NT2/D1 (cell line): ENCODE measurements at regions not wholly inside any gene's neighbourhood (a gene's known extent, or its start where the extent isn't known, plus 50 kb on each side); places are given as distances from the start of the nearest gene placed in this dataset.

Experiments used
- SUZ12 ChIP-seq: IDR thresholded peaks from 2 replicates; pipeline ENCODE4 v1.6.1; 2011; ENCODE audit not compliant: insufficient read length, insufficient read depth; ENCODE audit errors: extremely low read depth
- YY1 ChIP-seq: IDR thresholded peaks from 2 replicates; pipeline ENCODE4 v1.6.1; 2011; ENCODE audit not compliant: insufficient read length, insufficient read depth
- ZNF274 ChIP-seq: IDR thresholded peaks from 2 replicates; pipeline ENCODE4 v1.6.1; 2011; ENCODE audit warnings: mild to moderate bottlenecking, low read depth, low read length

GRCh38 chr22:11325767-11326166 lies 4202.2 kb upstream of the OR11H1 start:
- TF ChIP-seq YY1 (no peak), SUZ12 (no peak), ZNF274 (no peak)
